LNCAP (cell line): ENCODE measurements at regions not wholly inside any gene's neighbourhood (a gene's known extent, or its start where the extent isn't known, plus 50 kb on each side); places are given as distances from the start of the nearest gene placed in this dataset.

Source experiments
- CTCF ChIP-seq: fragments of 450-650 bp; IDR thresholded peaks from 2 replicates; pipeline ENCODE4 v1.5.1; 2017; ENCODE audit warnings: mild to moderate bottlenecking

- no peak for TF ChIP-seq CTCF
Measured at GRCh38 chr2:59658906-59659635, 894.4 kb downstream of the BCL11A start.

GRCh38 chr2:59655809-59656208, 897.6 kb downstream of the BCL11A start:
- TF ChIP-seq CTCF, result no peak

GRCh38 chr2:59654710-59655109, 898.7 kb downstream of the BCL11A start:
- TF ChIP-seq CTCF, result no peak

- no peak for TF ChIP-seq CTCF
Measured at GRCh38 chr2:59653164-59653563, 900.3 kb downstream of the BCL11A start.

GRCh38 chr2:59630789-59631188, 922.7 kb downstream of the BCL11A start:
- no peak for TF ChIP-seq CTCF

- no peak for TF ChIP-seq CTCF
Measured at GRCh38 chr2:59627599-59627998, 925.9 kb downstream of the BCL11A start.

GRCh38 chr2:59622599-59623308, 930.7 kb downstream of the BCL11A start:
- TF ChIP-seq CTCF, result no peak
